Lung (tissue), 11 donors: ENCODE measurements at regions not wholly inside any gene's neighbourhood (a gene's known extent, or its start where the extent isn't known, plus 50 kb on each side); places are given as distances from the start of the nearest gene placed in this dataset.

Source experiments
- ATAC-seq: fragments of 200-7000 bp; cut with Tn5 transposase; one replicate; pipeline ENCODE4 v1.9.1; 2020; ENCODE audit warnings: moderate number of reproducible peaks; ENCODE audit not compliant: insufficient read depth, low FRiP score
- DNase-seq, 3 donors: peaks; one replicate each; pipeline ENCODE4 v3.0.0-alpha.2; 2013 to 2017
- H3K27ac ChIP-seq, 2 donors: one replicate each; pipeline ENCODE4 v1.5.1; 2013; ENCODE audit warnings: mild to moderate bottlenecking in 2 of 2, moderate library complexity in 2 of 2, control low read depth in 1 of 2, inconsistent platforms in 1 of 2, low read depth in 1 of 2, low read length in 1 of 2
- H3K27me3 ChIP-seq, 3 donors: one replicate each; pipeline ENCODE4 v1.5.1; 2013; ENCODE audit warnings: low read length in 2 of 3; ENCODE audit not compliant: control insufficient read depth in 3 of 3, insufficient read depth in 3 of 3
- H3K36me3 ChIP-seq, 4 donors: one replicate each; pipeline ENCODE4 v1.5.1; 2013; ENCODE audit warnings: low read length in 4 of 4, mild to moderate bottlenecking in 1 of 4, moderate library complexity in 1 of 4; ENCODE audit not compliant: control insufficient read depth in 4 of 4, insufficient read depth in 4 of 4
- H3K4me1 ChIP-seq, 5 donors: one replicate each; pipeline ENCODE4 v1.5.1; 2013; ENCODE audit warnings: low read length in 5 of 5, mild to moderate bottlenecking in 2 of 5, moderate library complexity in 1 of 5; ENCODE audit not compliant: control insufficient read depth in 5 of 5, insufficient read depth in 5 of 5
- H3K4me3 ChIP-seq: one replicate; pipeline ENCODE4 v1.5.1; 2013; ENCODE audit warnings: mild to moderate bottlenecking, control low read depth, moderate library complexity
- H3K9ac ChIP-seq, 2 donors: one replicate each; pipeline ENCODE4 v1.5.1; 2013; ENCODE audit warnings: low read length in 2 of 2, control low read depth in 1 of 2; ENCODE audit not compliant: insufficient read depth in 1 of 2
- H3K9me3 ChIP-seq, 4 donors: one replicate each; pipeline ENCODE4 v1.5.1; 2013; ENCODE audit warnings: low read length in 3 of 4, mild to moderate bottlenecking in 1 of 4, moderate library complexity in 1 of 4; ENCODE audit not compliant: control insufficient read depth in 4 of 4, insufficient read depth in 3 of 4
- CTCF ChIP-seq: IDR thresholded peaks from 2 replicates; pipeline ENCODE4 v1.5.1; 2012; ENCODE audit warnings: mild to moderate bottlenecking; ENCODE audit errors: control extremely low read depth, extremely low read depth
- WGBS, 2 donors: extraction: QIAGEN DNeasy Blood & Tissue Kit; methylation state at CpG; one replicate each; pipeline ENCODE4 v1.1.7; 2013; 5-methylcytosine and 5-hydroxymethylcytosine counted together
- donor health status: control.
- donor health status: control.
- donor health status: Bipolar disorder and iron deficiency.
- donor health status: healthy.
- donor health status: DM: yes; HTN: yes; CAD: no.

DNA sequence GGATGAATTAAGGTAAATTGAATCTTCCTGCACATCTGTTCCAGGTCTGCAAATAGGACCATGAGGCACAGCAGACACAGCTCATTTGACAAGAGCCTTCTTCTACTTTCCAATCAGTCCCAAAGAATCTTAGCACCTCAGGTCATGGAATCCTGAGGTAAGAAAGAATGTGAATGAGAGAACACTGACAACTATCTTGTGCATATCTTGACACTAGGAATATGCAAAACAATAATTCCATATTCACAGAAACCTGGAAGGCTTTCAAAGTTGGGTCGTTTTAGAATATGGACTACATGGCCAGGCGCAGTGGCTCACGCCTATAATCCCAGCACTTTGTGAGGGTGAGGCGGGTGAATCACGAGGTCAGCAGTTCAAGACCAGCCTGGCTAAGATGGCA, 1009.4 kb upstream of the GOT2 start:
- H3K27me3 ChIP-seq, result no peaks in the 10 kb centered on the region
- no peaks in the 10 kb centered on the region for H3K36me3 ChIP-seq
- 91 to 93% methylated on average over 5 of the region's 5 CpGs for WGBS, 2 donors
- no peak overlapping the region for H3K9ac ChIP-seq
- DNase-seq (no peak), ATAC-seq (no peak)
- H3K9me3 ChIP-seq, result no peaks in the 10 kb centered on the region
- no peak for TF ChIP-seq CTCF
- H3K4me3 ChIP-seq, result no peak overlapping the region
- no peak overlapping the region for H3K27ac ChIP-seq
- no peaks in the 10 kb centered on the region for H3K4me1 ChIP-seq

DNA sequence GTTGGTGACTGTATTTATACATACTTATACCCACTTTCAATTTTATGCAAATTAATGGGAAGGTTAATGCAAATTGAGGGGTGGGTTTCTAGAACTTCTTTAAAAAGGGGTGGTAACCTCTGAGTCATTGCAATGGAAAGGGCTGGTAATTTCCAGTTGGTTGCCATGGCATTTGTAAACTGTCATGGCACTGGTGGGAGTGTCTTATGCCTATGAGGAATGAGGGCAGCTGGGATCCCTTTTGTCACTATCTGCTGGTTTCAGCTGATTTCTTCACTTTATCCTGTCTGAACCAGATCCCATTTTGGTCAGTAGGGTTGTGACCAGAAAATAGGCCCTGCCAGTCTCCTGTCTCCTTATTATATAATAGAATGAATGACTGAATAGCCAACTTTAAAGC, 1006.7 kb upstream of the GOT2 start:
- TF ChIP-seq CTCF, result no peak
- Histone ChIP-seq H3K36me3 (no peaks in the 10 kb centered on the region), H3K9me3 (no peaks in the 10 kb centered on the region), H3K4me3 (no peak overlapping the region), H3K9ac (no peak overlapping the region), H3K27ac (no peak overlapping the region), H3K27me3 (no peaks in the 10 kb centered on the region), H3K4me1 (no peaks in the 10 kb centered on the region)
- DNase-seq (no peak), ATAC-seq (no peak)

GRCh38 chr16:59737274-59737673, 1003.2 kb upstream of the GOT2 start:
- Histone ChIP-seq H3K4me3 (no peak overlapping the region), H3K9me3 (no peaks in the 10 kb centered on the region), H3K27me3 (no peaks in the 10 kb centered on the region), H3K9ac (no peak overlapping the region), H3K4me1 (no peaks in the 10 kb centered on the region), H3K27ac (no peak overlapping the region), H3K36me3 (no peaks in the 10 kb centered on the region)
- TF ChIP-seq CTCF, result no peak
- DNase-seq (no peak), ATAC-seq (no peak)
- 52 to 67% methylated on average over 1 of the region's 1 CpG for WGBS, 2 donors

DNA sequence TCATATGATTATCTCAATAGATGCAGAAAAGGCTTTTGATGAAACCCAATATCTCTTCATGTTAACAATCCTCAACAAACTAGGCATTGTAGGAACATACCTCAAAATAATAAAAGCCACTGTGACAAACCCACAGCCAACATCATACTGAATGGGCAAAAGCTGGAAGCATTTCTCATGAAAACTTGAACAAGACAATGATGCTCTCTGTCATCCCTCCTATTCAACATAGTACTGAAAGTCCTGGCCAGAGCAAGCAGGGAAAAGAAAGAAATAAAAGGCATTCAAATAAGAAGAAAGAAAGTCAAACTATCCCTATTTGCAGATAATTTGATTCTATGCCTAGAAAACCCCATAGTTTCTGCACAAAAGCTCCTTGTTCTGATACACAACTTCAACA, 999.2 kb upstream of the GOT2 start:
- H3K9ac ChIP-seq, result no peak overlapping the region
- ATAC-seq (no peak), DNase-seq (no peak)
- no peak overlapping the region for H3K27ac ChIP-seq
- H3K4me3 ChIP-seq, result no peak overlapping the region
- no peaks in the 10 kb centered on the region for H3K27me3 ChIP-seq
- H3K9me3 ChIP-seq, result peaks cover 0 to 5% (median 2%) of the 10 kb centered on the region in 4 donors
- no peaks in the 10 kb centered on the region for H3K4me1 ChIP-seq
- no peaks in the 10 kb centered on the region for H3K36me3 ChIP-seq
- no peak for TF ChIP-seq CTCF
